Stimulated activated CD4-positive, alpha-beta T cell treated with anti-CD3 and anti-CD28 coated beads, Interleukin-2, amount 100 ng/mL, for 24 hours (primary cell): ENCODE measurements at regions not wholly inside any gene's neighbourhood (a gene's known extent, or its start where the extent isn't known, plus 50 kb on each side); places are given as distances from the start of the nearest gene placed in this dataset.
"Not testable (repeated sequence)": the region's sequence is repeated elsewhere in the genome, so short reads cannot be mapped to it uniquely, and the experiment has no call there.

Experiments
- DNase-seq, 2 donors: peaks; one replicate each; pipeline ENCODE4 v3.0.0-alpha.2; 2020

- DNase-seq = no peak
These were observed 756.8 kb downstream of the RAPGEF2 start for GRCh38 chr4:159859656-159860148.

- no peak for DNase-seq
These were observed 758.1 kb downstream of the RAPGEF2 start for GRCh38 chr4:159860945-159861344.

DNA sequence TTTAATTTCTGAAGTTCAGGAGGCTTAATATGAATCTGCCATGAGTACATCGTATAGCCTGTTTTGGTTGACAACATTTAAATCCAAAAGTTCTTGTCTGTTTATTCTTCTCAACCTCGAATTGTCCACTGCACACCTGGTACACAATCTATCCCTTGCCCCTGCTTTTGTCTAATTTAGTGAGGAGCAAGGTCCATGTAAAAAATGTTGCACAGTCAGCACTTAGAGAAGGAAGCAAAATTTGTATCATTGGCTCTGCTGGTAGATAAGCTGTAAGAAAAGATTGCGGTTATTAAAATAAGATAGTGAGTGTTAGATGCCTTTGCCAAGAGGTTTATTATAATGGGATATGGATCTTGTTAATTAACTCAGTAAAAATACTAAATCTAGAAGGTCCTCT is 761.5 kb downstream of the RAPGEF2 start:
- DNase-seq = no peak

DNA sequence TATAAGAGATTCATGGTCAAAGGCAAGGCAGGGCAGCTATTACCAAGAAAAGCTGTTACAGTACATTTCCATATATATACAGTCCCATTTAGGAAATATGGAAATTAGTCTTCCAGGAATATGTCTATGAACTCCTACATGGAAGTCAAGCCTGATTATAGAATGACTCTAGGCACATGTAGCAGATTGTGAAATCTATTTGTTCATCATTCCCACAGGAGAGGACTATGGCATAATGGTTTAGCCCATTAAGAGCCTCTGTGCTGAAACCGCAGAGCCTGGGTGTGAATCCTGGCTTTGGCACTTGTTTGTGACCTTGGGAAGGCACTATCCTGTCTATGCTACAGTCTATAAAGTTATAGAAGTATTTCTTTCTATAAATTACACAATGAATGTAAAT is 764.8 kb downstream of the RAPGEF2 start:
- DNase-seq = no peak

DNA sequence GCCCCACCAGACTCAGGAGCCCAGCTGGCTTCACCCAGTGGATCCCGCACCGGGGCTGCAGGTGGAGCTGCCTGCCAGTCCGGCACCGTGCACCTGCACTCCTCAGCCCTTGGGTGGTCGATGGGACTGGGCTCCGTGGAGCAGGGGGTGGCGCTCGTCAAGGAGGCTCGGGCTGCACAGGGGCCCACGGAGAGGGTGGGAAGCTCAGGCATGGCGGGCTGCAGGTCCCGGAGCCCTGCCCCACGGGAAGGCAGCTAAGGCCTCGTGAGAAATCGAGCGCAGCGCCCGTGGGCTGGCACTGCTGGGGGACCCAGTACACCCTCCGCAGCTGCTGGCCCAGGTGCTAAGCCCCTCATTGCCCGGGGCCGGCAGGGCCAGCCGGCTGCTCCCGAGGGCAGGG is 766.1 kb downstream of the RAPGEF2 start:
- not testable (repeated sequence) for DNase-seq

DNA sequence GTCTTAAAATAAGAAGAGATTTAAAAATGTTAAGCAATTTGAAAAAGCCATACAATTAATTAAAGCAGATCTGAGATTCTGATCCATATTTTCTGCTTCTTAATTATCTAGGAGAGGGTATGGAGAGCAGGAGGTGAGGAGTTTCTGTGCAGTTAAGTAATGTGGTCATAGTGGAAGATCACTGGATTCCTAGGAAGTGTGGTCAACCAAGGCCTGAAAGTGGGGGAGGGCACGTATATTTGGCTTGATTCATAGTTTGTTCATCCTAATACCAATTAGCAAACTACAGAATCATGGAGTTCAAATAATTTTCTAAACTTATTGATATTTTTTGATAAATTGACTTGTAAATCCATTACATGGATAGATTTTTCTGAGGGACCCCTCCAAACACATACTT is 768.3 kb downstream of the RAPGEF2 start:
- no peak for DNase-seq

GRCh38 chr4:159881158-159881557 is 778.3 kb downstream of the RAPGEF2 start:
- no peak for DNase-seq

DNA sequence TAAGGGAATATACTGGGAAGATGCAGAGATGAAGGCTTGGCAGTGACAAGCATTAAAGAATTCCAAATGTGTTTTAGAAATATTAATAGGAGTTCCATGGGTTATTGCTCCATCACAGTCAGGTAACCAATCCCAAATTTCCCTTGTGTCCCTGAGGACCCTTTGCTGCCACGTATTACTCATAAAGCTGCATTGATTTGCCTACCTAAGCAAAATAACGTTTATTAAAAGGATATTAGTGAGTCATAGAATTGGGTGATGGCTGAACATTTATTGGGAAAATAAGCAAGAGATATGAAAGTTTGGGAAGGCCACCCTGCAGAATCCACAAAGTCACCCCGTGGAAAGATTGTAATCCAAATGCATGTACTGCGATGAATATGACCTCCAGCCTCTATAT is 782.1 kb downstream of the RAPGEF2 start:
- DNase-seq = no peak

DNA sequence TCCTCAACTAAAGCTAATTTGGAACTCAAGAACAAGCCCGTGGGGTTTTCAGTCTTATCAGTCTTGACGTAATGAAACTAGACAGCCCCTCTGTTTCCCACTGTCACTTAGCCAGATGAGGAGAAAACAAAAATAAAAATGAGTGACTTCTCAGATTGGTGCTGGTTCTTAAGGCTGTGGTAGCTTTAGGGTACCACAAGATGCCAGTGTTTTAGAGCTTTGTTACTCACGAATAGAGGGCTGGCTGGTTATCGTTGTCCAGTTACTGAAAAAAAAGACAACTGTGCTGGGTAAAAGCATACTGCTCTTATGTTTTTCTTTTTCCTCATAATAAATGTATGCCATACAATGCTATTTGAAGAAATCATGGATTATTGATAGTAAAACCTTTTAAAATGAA is 796.7 kb downstream of the RAPGEF2 start:
- no peak for DNase-seq

DNA sequence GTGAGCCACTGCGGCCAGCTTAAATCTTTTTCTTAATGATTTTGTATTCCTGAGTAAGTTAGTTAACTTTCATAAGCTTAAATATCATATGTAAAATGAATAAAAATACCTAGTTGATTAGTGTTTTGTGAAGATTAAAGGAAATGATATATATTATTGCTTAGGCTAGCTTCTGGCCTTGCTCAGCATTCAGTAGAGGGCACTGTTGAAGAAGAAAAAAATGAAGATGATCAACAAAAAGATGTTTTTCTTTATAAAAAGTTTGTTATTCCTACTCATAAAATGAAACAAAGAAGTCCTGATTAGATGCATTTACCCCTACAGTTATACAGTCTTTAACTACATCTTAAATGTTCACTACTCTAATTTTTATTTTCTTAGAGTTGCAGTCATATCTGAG is 797.7 kb downstream of the RAPGEF2 start:
- no peak for DNase-seq

DNA sequence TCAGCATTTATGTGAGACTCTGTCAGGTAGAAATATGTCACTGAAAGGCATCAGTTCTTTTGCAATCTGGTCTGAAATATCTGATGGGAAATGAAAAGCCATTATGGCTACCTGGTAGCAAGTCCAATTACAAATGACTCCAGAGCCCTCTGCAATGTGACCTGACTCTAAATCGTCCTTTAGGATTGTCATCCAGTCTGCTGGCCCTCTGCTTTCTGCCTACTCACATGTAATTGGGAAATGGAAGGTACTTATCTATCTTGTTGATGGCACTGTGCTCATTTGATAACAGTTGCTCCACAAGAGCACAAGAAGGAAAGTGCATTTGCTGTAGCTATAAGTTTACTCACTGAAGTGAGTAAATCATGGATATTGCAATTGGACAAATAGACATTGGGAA is 799.8 kb downstream of the RAPGEF2 start:
- no peak for DNase-seq

- no peak for DNase-seq
These were observed 802.0 kb downstream of the RAPGEF2 start for GRCh38 chr4:159904906-159905305.

DNA sequence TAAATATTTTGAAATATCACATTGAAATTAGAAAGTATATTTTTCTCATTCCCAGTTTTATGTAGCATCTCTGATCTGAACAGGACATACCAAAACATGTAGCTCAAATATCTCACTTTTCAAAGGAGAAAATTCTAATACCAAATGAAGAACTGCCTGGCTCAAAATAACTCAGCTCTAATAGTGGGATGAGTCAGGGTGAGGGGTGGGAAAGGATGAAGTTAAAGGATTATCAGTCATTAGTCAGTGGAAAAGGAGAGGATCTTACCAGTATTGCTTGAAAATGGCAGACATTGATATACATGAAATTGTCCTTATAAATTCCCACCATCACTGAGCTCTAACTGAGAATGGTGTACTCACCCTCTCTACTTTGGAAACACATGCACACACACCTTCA is 803.2 kb downstream of the RAPGEF2 start:
- DNase-seq = no peak

GRCh38 chr4:159906517-159906916 is 803.6 kb downstream of the RAPGEF2 start:
- no peak for DNase-seq

DNA sequence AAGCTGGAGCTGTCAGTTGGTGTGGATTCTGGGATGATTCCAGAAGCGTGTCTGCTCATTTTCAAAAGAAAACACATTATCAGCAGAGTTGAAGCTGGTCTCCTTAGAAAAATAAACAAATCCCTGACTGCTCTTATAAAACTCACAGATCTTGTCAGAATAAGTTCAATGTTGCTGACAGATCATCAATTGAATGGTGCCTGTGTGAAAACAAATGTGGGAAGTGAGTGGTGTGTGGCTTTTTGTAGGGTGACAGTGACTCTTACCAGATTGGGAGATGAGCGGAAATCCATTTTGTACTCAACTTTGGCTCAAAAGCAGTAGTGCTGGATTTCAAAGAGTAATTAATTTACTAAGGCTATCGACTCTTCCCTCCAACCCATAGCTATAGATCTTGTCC is 807.8 kb downstream of the RAPGEF2 start:
- no peak for DNase-seq

DNA sequence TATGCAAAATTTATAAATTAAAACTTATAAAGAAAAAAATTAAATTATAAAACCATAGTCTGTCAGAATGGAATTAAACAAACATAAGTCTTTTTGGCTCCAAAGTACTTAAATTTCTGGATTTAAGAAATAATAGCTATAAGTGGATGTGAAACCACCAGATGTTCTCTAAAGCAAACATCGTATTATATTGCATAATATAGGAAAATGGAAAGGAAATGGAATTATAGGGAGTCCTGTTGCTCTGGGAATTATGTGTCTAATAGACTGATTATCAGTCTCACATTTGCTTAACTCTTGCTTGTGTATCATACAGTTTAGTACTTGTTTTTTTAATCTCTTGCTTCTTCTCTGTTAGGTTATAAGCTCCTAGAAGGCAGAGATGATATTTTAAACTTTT is 819.2 kb downstream of the RAPGEF2 start:
- no peak for DNase-seq

DNA sequence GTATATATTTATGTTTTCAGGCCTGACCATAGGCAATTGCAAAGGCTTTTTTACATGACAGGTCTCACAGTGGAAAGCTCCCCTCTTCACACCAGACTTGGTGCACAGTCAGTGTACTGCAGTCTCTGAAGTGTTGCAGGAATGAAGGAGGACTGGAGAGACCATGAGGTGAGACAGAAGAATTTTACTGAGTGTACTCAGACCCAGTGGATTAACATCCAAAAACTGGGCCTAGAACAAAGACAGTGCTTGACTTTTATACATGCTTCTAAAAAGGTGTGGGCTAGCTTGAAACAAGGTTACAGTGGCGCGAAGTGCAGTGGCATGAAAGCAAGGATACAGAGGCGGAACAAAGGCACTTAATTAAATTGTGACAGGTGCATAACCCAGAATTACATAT is 822.9 kb downstream of the RAPGEF2 start:
- no peak for DNase-seq

DNA sequence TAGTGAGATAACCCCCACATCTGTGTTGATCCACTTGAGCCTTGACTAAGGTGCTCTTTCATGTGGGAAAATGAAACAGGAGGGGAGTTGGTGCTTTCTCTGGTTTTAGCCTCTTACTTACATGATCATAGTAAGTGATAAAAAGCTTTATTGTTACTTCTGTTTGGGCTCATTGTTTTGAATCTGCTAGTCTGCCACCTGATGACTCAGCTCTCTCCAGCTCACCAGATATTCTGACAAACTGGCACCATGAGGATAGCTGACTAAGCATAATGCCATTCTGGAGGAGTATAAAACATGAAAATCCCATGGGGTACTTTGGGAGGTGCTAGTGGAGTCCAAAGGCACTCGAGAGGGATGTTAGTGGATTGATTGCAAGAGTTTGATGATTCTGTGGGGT is 824.0 kb downstream of the RAPGEF2 start:
- no peak for DNase-seq

GRCh38 chr4:159927781-159928180 is 824.9 kb downstream of the RAPGEF2 start:
- DNase-seq = no peak

GRCh38 chr4:159934602-159935001 is 831.7 kb downstream of the RAPGEF2 start:
- DNase-seq = not testable (repeated sequence)

GRCh38 chr4:159937595-159937994 is 834.7 kb downstream of the RAPGEF2 start:
- DNase-seq = no peak

GRCh38 chr4:159939681-159940080 is 836.8 kb downstream of the RAPGEF2 start:
- not testable (repeated sequence) for DNase-seq

DNA sequence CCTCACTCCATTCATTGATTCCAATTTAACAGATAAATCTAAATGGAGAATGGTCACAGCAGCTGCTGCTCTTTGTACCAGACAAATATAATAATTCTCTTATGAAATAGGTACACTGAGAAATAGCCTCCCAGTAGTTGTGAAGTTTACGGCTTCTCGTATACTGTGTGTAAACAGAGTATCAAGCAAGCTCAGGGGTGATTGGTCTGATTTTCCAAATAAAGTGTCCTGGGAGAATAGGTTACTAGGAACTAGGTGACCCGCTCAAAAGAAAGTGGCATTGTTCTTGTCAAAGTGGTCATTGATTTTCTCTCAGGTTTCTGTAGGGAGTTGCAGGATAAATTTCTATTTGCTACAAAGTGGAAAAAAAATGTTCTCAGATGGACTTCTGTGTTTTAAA is 838.2 kb downstream of the RAPGEF2 start:
- no peak for DNase-seq

DNA sequence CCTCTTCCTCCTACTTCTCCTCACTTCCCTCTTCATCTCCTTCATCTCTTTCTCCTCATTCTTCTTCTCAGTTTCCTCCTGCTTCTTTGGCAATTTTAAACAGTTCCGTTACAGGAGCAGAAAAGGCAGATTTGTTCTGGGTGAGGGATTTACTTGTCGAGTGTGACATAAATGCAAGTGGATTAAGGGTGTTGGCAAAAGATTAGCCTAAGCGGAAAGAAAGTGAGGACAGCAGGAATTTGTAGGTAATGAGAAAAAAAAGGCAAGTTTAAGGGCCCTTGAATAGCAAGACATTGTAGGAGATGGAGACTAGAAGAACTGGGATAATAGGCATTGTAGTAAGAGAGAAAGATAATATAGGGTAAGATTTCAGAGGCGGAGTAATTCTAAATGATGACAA is 841.6 kb downstream of the RAPGEF2 start:
- no peak for DNase-seq

GRCh38 chr4:159946983-159947615 is 844.2 kb downstream of the RAPGEF2 start:
- DNase-seq = no peak
